ENCODE measurements at regions not wholly inside any gene's neighbourhood (a gene's known extent, or its start where the extent isn't known, plus 50 kb on each side); places are given as distances from the start of the nearest gene placed in this dataset.
A peak's percentile ranks its signal among the peaks of the same experiment; 100 is the strongest.

GRCh38 chr2:155404433-155405002 lies 706.0 kb downstream of the KCNJ3 start:
- peak; percentile 40 for DNase-seq (ENCODE audit: low read depth, low spot score)

- DNase-seq (ENCODE audit: low read depth, low spot score), result no peak
These were observed 694.9 kb downstream of the KCNJ3 start for GRCh38 chr2:155393406-155393805.

GRCh38 chr2:155391613-155392130 lies 693.2 kb downstream of the KCNJ3 start:
- no peak for DNase-seq (ENCODE audit: low read depth, low spot score)

- no peak for DNase-seq (ENCODE audit: low read depth, low spot score)
These were observed 690.7 kb downstream of the KCNJ3 start for GRCh38 chr2:155389224-155389623.

GRCh38 chr2:155384555-155385123 lies 686.1 kb downstream of the KCNJ3 start:
- no peak for DNase-seq (ENCODE audit: low read depth, low spot score)

- DNase-seq (ENCODE audit: low read depth, low spot score), result no peak
These were observed 684.3 kb downstream of the KCNJ3 start for GRCh38 chr2:155382776-155383175.

- DNase-seq (ENCODE audit: low read depth, low spot score), result no peak
These were observed 682.9 kb downstream of the KCNJ3 start for GRCh38 chr2:155381436-155381835.

- no peak for DNase-seq (ENCODE audit: low read depth, low spot score)
These were observed 681.0 kb downstream of the KCNJ3 start for GRCh38 chr2:155379494-155379893.

- DNase-seq (ENCODE audit: low read depth, low spot score), result no peak
These were observed 679.5 kb downstream of the KCNJ3 start for GRCh38 chr2:155377931-155378444.

GRCh38 chr2:155377266-155377680 lies 678.8 kb downstream of the KCNJ3 start:
- no peak for DNase-seq (ENCODE audit: low read depth, low spot score)

- DNase-seq (ENCODE audit: low read depth, low spot score), result no peak
These were observed 674.5 kb downstream of the KCNJ3 start for GRCh38 chr2:155372969-155373368.

GRCh38 chr2:155368934-155369333 lies 670.4 kb downstream of the KCNJ3 start:
- DNase-seq (ENCODE audit: low read depth, low spot score), result no peak

- no peak for DNase-seq (ENCODE audit: low read depth, low spot score)
These were observed 666.3 kb downstream of the KCNJ3 start for GRCh38 chr2:155364766-155365165.

- DNase-seq (ENCODE audit: low read depth, low spot score), result no peak
These were observed 664.9 kb downstream of the KCNJ3 start for GRCh38 chr2:155363349-155363888.

GRCh38 chr2:155357172-155357571 lies 658.7 kb downstream of the KCNJ3 start:
- DNase-seq (ENCODE audit: low read depth, low spot score), result no peak

GRCh38 chr2:155356250-155356649 lies 657.8 kb downstream of the KCNJ3 start:
- DNase-seq (ENCODE audit: low read depth, low spot score), result no peak

- DNase-seq (ENCODE audit: low read depth, low spot score), result no peak
These were observed 652.5 kb downstream of the KCNJ3 start for GRCh38 chr2:155350783-155351580.

GRCh38 chr2:155332016-155332415 lies 633.5 kb downstream of the KCNJ3 start:
- no peak for DNase-seq (ENCODE audit: low read depth, low spot score)

- no peak for DNase-seq (ENCODE audit: low read depth, low spot score)
These were observed 621.7 kb downstream of the KCNJ3 start for GRCh38 chr2:155320236-155320635.

GRCh38 chr2:155318710-155319109 lies 620.2 kb downstream of the KCNJ3 start:
- no peak for DNase-seq (ENCODE audit: low read depth, low spot score)

GRCh38 chr2:155315768-155316167 lies 617.3 kb downstream of the KCNJ3 start:
- no peak for DNase-seq (ENCODE audit: low read depth, low spot score)

- DNase-seq (ENCODE audit: low read depth, low spot score), result no peak
These were observed 612.1 kb downstream of the KCNJ3 start for GRCh38 chr2:155310589-155310988.

Data from ELF-1 (cell line).